Stimulated activated CD8-positive, alpha-beta memory T cell treated with anti-CD3 and anti-CD28 coated beads, Interleukin-15, amount 100 ng/mL, for 1 hour (primary cell): ENCODE measurements at regions not wholly inside any gene's neighbourhood (a gene's known extent, or its start where the extent isn't known, plus 50 kb on each side); places are given as distances from the start of the nearest gene placed in this dataset.
"Not testable (repeated sequence)": the region's sequence is repeated elsewhere in the genome, so short reads cannot be mapped to it uniquely, and the experiment has no call there.

ENCODE experiments used
- DNase-seq: peaks from one replicate; pipeline ENCODE4 v3.0.0-alpha.2; 2020; ENCODE audit warnings: low read depth

DNA sequence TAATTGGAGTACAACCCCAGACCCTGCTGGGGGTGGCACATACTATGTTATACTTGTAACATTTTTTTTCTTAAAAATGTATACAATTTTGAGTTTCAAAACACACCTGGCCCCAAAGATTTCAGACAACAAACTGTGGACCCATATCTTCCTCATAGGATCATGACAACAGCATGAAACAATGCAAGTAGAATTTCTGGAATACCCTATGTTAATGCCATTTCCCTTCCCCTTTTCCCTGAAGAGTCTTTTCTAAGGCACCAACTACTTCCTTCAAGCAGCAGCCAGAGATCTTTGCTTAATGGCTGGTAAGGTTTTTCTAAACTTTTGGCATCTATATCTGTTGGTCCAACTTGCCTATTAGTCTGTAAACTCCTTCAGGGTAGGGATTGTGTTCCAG is 99.9 kb upstream of the SERBP1 start:
- DNase-seq: no peak

DNA sequence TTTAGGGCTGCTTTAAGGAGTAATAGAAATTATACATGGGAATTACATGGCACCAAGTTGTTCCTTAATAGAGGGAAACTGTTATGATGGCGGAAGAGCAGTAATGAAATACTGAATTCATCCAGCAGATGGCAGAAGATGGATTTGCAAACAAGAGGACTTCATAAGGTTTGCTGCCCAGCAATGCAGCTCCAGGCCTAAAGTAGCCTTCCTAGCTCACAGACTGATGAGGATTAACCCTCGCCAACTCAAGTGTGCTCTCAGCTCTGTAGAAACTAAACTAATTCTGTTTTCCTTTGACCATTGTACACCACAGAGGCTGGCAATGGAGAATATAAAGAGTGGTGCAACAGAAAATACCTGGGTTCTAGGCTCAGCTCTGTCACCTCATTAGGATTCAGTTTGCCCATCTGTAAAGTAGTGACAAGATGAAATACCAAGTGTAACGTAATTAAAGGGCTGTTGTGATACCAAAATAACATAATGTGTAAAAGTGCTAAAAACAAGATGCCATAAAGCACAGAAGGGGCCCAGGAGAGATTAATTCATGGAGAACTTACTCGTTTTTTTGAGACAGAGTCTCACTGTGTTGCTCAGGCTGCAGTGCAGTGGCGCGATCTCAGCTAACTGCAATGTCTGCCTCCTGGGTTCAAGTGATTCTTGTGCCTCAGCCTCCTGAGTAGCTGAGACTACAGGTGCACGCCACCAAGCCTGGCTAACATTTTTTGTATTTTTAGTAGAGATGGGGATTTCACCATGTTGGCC is 102.4 kb upstream of the SERBP1 start:
- no peak for DNase-seq

DNA sequence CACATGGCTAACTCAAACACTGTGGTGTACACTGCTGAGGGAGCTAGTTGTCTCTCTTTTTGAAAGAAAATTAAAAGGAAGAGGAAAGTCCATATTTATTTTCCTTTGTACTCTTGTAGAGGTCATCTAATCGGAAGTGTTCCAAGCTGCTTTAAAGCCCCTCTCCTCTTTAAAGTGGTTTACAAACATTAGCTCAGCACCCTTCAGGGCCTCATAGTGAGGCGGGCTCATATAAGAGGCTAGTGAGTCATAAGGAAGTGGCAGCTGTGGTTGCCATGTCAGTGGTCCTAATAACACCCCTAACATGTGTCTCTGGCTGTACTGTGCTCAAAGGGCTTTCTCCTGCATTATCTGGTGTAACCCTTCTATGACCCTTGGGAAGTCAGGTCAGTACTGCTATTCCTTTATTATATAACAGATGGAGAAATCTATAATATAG is 104.4 kb upstream of the SERBP1 start:
- DNase-seq: no peak

DNA sequence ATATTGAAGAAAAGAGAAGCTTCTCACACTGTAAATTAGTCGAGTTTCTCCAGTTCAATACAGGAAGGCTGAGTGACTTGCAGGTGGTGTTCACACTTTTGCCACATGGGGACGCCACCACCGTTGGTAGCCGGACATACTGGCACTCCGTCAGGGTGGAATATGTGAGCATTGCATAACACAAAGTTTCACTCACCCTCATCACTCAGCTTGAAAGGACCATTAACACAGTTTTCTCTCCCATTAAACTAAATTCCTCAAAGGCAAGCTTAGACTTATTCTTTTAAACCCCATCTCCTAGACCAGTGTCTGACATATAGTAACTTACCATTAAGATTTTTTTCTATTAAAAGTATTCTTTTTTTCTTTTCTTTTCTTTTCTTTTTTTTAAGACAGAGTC is 105.3 kb upstream of the SERBP1 start:
- no peak for DNase-seq

DNA sequence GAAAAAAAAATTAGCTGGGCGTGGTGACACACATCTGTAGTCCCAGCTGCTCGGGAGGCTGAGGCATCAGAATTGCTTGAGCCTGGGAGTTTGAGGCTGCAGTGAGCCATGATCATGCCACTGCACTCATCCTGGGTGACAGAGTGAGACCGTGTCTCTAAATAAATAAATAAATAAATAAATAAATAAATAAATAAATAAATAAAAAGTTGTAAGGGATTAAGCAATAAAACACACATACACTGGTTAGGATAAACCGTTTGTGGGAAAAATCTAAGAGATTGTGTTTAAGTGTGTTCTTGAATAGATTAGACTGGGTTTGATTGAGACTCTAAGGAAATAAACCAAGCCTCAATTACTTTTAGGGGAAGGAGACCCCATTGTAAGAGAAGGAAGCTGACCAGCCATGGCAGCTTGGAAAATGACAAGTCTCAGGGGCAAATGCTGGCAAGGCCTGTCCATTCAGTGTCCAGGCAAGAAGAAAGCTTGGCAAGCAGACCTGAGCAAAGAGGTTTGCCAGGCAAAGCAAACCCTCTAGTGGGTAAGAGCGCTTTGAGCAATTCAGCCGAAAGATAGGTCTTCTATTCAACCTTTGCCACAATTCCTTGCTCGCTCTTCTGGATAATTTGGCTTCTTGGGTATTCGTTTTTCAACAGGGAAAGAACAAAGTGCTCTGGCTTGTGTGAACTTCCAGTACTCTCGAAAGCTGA is 106.9 kb upstream of the SERBP1 start:
- no peak for DNase-seq

DNA sequence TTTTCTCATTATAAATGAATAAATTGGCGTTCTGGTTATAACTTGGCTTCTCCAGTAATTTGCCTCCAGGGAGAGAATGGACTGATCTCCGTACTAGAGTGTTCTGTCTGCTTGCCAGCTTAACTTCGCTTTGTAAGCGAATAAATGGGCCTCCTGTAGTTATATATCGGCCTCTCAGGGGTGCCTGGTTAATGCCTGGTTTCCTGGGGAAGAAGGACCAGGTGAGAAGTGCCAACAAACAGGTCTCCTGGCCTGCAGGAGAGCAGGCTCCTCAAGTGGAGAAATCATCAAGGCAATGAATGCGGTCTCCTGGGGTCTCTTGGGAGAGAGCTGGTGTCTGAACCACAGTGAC is 107.4 kb upstream of the SERBP1 start:
- no peak for DNase-seq

DNA sequence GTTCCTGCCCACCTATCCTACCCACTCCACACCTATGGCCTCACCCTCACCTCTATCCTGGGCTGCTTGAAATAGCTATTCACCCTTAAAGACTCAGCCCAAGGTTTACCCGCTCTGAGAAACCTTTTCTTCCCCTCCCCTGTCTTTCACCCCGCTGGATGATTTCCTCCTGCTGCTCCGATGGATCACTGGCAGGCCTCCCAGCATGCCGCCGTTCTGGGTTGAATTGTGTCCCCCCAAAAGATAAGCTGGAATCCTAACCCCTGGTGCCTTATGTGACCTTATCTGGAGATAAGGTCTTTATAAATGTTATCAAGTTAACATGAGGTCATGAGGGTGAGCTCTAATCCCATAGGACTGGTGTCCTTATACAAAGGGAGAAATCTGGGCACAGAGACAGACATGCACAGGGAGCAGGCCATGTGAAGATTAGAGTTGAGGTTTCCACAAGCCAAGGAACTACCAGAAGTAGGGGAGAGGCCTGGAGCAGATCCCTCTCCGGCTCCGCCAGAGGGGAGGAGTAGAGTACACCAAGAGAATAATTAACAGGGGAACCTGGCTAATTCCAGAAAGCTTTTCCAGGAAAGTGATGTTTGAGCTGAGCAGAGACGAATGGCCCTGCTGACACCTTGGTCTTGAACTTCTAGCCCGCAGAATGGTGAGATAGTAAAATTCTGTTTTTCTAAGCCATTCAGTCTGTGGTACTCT is 110.0 kb upstream of the SERBP1 start:
- no peak for DNase-seq

DNA sequence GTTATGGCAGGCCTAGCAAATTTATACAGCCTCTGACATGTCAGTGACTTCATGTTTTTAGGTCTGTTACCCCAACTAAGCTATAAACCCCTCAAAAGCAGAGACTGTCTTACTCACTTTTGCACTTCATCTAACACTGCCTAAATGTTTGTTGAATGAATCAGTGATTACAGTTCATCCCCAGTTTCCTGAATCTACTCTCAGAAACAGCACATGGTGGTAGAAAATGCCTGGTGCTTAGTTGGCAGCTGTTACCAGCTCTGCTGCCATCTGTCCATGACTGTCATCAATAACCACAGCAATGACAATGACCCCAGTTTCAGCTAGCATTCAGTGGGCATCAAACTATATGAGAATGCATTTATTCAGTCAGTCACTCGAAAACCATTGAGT is 110.5 kb upstream of the SERBP1 start:
- DNase-seq: no peak

DNA sequence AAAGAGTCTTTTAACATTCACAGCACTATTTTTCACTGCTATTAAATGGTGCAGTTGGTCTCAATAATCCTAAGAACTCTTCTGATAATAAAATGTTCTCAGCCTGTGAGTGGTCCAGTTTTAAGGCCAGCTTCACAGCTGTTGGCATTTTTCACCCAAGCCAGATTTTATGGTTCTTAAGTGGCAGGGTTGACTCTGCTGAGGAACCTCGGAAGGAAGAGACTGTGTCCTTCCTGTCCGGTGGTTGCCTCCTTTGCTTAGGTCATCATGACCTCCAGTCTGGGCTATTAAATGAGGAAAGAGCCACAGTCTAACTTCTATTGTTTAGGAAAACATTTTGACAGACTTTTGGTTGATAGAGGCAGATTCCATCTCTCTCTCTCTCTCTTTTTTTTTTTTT is 112.5 kb upstream of the SERBP1 start:
- DNase-seq: no peak

DNA sequence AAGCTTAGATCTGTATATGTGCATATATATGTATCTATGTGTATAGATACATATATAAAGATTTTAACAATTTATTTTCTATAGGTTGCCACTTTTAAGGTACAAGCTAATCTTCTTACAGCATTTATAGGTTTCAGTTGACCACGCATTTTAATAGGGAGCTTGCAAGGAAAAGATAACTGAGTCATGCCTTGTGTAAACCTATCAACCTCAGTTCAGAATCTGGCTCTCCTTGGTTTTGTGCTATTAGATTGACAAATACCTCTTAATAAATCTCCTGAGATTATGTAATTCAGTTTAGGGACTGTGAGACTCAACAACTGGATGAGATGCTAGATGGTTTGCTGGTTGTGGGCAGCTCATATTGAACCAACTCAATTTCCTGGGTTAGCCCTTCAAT is 114.7 kb upstream of the SERBP1 start:
- DNase-seq: no peak

DNA sequence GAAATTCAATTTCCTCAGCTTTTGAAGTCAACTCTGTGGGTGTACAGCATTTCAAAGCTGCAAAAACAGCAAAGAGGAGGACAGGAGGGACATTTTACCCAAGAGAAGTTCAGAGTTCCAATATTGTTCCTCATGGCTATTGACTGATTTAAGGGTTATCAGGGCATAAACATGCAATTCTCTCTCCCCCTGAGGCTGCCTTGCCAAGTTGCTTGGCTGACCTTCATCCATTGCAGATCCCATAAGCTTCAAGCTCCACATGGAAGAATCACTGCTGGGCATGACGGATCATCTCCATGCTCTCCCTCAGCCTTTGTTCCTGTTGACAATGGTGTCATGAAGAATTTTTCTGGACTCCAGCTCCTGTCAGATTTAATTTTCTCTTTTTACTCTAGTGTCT is 115.2 kb upstream of the SERBP1 start:
- no peak for DNase-seq

DNA sequence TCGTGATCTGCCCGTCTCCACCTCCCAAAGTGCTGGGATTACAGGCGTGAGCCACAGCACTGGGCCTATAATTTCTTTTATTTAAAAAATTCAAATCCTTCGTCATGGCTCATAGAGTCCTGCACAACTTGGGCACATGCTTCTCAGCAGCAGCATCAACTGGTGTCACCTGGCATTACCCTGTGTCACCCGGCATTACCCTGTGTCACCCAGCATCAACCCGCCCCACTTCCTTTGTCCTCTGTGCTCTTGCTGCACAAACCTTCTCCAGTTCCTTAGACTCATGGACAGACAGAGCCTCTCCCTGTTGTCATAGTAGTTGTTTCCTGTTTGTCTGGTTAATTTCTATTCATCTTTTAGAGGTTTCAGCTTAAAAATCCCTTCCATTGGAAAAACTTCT is 121.2 kb upstream of the SERBP1 start:
- no peak for DNase-seq

DNA sequence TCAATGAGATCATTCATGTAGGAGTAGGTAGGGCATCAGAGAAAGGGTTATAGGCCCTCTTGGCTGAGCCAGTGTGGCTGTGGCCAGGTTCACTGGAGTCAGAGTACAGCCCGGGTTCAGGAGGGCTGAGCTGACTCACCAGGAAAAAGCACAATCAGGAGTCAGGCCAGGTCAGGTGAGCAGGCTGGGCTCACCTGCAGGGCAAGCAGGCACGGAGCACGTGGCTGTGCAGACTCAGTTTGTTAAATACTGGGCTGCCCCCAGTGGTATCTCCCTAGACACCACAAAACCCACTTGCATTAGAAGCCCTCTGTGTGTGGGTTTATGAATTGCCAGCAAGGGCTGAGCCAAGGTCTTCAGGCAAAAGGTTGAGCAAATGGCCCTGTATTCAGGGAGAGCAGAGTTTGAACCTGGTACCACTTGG is 122.1 kb upstream of the SERBP1 start:
- no peak for DNase-seq

DNA sequence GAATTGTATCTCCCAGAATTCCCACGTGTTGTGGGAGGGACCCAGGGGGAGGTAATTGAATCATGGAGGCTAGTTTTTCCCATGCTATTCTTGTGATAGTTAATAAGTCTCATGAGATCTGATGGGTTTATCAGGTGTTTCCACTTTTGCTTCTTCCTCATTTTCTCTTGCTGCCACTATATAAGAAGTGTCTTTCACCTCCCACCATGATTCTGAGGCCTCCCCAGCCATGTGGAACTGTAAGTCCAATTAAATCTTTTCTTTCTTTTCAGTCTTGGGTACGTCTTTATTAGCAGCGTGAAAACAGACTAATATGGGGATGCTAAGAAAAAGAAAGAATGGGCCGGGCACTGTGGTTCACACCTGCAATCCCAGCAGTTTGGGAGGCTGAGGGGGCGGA is 124.0 kb upstream of the SERBP1 start:
- DNase-seq: not testable (repeated sequence)

DNA sequence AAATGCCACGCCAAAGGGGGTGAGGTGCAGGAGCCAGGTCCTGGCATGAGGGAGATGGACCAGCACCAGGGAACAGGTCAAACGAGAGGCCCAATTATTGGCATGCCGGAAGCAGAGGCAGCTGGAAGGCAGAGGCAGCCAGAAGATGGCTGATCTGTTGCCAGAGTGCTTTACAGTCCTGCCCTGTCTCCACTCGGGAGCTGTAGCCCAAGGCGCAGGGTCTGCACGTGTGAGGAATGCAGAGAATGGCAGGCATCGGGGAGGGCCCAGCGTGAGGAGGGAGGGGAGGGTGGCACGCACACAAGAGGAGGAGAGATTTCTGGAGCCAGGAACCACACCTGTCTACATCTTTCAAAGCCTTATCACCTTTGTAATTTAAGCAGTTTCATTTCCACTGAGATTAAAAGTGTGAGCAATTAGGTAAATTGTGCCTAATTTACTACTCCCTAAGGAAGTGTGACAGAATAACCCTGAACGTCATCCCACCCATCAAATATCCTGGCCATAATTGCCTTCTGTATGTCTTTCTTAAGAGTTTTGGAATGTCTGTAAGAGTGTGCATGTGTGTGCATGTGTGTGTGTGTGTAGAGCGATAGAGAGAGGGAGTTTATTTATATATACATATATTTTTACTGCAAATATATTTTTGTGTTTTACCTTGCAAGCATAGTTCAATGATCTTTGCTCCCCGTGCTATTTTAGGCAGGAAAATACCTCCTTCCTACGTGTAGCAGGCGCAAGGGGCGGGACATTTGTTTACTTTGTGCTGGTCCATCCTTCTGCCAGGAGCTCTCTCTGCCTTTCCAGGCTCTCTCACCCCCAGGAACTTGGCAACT is 125.5 kb upstream of the SERBP1 start:
- DNase-seq: no peak

DNA sequence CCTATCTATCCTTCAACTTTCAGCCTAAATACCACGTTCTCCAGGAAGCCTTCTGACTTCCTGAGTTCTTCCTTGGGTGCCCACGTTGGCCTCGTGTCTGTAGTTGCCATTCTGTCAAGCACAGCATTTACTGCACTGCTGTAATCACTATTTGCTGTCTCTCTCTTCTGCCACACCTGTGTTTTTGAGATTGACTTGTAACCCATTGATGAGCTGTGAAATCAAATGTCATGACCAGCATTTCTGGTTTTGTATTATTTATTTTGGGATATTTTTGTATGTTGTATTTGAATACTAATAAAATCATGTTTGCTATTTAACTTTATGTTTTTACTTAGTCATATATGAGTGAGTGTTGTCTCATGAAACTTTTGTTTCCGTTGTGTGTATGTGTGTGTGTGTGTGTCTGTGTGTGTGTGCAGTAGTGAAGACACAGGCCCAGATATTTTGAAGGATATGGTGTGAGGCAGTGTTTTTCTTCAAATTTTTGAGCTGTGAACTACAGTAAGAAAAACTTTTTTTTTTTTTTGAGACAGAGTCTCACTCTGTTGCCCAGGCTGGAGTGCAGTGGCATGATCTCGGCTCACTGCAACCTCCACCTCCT is 126.2 kb upstream of the SERBP1 start:
- DNase-seq: no peak

DNA sequence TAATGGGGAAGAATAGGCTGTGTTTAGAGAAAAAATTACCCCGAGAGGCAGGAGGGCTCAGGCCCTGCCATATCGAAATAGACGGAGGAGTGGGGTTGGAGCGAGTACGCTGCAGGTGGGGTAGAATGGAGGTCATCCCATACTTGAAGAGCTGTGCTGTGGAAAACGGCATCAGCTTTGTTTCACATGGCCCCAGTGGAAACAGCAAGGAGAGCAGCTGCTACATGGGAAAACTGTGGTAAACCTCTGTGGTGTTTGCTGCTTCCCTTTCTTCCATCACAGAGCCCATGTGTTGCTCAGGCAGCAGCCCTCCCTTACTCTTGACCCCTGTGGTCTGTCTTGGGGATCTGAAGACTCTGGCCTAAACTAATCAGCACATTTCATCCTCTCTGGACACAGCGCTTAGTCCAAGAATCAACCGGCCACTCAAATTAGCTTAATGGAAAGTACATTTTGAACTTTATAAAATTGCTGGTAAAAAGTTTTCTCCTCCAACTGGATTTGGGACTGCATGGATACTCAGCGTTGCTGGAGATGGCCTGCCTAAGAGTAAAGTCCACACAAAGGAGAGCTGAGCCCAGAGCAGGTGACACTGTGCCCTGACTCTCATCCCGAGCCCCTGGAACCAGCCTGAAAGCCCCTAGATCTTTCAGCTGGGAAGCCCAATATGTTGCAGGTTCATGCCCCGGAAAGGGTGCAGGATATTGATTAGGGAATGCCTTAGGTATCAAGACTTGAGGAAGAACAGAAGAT is 127.1 kb upstream of the GADD45A start:
- no peak for DNase-seq

DNA sequence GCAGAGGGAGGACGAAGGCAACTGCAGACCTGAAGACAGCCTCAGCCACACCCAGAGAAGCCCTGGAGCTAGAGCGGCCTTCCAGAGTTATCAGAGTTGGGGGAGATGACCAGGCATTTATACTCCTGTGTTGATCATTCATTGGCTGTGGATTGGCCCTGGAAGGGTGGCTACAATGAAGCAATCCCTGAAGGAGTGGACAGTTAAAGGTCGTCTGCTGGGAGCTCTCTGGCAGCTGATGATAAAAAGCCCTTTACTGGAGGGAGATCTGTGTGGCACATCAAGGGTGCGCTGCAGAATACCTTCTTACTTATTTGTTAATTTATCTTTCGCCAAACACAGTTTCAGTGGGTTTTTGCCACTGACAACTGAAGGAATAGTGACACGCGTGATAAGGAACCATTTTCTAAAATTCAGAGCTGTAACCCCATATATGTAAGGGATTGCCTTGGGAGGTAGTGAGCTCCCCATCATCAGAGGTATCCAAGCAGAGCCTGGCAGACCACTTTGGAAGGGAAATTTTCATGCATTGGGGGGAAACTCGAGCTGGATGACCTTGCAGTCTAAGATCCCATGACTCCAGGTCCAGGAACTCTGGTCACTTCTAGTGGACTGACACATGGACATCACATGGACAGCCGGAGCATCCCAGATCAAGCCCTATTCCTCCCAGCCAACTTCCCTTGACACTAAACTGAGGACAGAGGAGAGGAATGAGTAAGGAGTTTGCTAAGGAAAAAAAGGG is 126.4 kb upstream of the GADD45A start:
- DNase-seq: no peak

DNA sequence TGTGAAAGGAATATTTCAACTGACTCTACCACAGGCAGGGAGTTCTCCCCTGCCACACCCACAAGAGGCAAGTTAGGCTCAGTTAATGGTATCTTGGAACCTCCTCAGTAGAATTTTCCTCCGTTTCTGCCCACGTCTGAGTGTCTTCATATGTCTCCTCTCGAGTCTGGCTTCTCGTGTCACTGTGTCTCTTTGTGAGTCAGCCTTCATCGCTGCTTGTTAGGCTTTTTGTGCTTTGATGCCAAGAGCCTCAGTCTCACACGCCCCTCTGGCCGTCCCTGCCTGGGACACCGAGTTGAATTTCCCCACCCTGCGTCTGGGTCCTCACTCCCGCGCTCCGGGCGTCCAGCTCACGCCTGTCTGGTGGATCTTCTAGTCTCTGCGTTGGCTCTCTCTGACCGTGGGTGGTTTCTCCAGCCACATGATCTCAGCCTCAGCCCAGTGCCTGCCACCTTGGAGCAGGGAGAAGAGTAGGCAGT is 125.7 kb upstream of the GADD45A start:
- DNase-seq: no peak

DNA sequence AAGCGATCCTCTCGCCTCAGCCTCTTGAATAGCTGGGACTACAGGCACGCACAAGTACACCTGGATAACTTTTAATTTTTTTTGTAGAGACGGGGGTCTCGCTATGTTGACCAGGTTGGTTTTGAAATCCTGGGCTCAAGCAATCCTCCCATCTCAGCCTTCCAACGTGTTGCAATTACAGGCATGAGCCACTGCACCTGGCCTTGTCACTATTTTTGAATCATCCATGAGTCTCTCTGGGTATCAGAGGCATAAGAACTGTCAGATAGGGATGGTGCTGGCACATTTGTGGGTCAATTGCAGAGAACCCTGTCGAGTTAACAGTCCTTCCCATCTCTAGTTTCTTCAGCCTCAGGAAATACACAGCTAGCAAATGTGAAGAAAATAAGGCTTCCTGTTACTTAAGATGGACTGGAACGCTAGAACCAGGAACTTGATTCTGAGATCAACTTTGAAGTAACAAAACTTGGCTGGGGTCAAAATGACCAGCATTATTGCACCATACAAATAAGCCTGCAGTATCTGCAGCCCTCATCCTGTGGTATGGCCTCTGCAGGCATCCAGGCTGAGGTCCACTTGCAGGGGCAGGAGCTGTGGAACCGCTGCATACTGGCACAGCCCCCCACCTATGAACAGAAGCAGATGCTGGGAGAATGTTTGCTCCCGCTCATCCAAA is 124.3 kb upstream of the GADD45A start:
- no peak for DNase-seq
